Stimulated activated CD4-positive, alpha-beta T cell treated with anti-CD3 and anti-CD28 coated beads, TNF-alpha, amount 100 ng/mL, for 4 hours (primary cell): ENCODE measurements at regions not wholly inside any gene's neighbourhood (a gene's known extent, or its start where the extent isn't known, plus 50 kb on each side); places are given as distances from the start of the nearest gene placed in this dataset.

ENCODE experiments used
- DNase-seq, 3 experiments: peaks; one replicate each; pipeline ENCODE4 v3.0.0-alpha.2; 2020; ENCODE audit warnings: low read depth in 3 of 3

GRCh38 chr7:440059-440749 lies 79.4 kb downstream of the PDGFA start:
- no peak for DNase-seq

DNA sequence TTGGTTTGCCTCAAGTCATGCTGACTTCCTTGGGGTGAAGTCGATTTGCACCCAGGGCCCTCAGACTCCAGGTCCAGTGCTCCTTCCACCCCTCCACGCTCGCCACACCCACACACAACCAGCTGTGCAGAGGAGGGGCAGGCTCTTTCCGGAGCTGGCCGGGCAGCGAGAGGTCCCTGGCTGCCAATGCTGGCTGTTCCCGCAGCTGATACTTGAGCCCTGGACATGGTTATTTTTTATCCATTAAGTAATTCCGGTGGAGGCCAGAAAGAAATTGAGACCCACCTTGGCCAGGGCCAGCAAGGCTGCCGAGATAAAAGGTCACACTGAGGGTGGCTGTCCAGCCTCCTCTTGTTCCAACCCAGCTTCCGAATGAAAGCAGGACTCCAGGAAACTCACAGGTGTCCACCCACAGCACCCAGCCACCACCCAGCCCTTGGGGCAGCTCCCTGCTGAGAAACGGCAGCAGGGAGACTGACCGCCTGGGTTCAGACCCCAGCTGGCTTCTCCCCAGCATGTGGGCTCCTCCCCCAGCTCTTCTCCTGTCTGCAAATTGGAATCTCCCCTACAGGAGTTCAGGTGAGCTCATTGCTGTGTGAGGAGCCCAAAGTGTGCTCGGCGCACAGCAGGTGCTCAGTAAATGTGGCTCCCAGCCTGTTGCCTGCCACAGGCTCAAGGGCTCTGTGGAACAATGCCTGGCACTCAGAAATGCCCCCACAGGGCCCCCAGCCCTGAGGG lies 77.8 kb downstream of the PDGFA start:
- no peak for DNase-seq

- DNase-seq: no peak
Observed at GRCh38 chr7:442457-442856, 77.2 kb downstream of the PDGFA start.

DNA sequence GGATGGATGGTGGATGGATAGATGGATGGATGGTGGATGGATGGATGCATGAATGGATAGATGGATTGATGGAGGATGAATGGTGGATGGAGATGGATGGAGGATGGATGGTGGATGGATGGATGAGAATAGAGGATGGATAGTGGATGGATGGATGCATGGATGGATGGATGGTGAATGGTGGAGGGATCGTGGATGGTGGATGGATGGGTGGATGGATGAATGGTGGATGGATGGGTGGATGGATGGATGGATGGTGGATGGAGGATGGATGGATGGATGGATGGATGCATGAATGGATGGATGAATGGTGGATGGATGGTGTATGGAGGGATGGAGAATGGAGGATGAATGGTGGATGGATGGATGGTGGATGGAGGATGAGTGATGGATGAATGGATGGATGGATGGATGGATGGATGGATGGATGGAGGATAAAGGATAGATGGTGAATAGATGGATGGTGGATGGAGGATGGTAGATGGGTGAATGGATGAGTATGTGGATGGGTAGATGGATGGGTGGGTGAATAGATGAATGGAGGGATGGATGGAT lies 76.3 kb downstream of the PDGFA start:
- no peak for DNase-seq

- DNase-seq: no peak
Observed at GRCh38 chr7:444606-445005, 75.0 kb downstream of the PDGFA start.

DNA sequence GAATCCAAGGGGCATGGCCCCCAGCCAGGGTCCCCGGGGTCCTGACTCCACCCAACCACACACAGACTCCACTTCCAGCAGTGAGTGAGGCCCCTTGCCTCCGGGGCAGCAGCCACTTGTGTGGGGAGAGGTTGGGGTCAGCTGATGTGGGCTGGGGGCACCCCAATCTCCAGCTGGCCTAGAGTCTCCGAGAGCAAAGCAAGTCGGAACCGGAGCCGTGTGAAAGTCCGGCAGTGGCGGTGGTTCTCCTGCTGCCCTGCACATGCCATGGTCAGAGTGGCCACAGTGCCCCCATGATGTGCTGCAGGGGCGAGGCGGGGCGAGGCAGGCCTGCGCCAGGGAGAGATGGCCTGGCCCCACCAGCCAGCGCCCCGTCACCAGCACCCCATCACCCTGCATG lies 74.6 kb downstream of the PDGFA start:
- DNase-seq: no peak

DNA sequence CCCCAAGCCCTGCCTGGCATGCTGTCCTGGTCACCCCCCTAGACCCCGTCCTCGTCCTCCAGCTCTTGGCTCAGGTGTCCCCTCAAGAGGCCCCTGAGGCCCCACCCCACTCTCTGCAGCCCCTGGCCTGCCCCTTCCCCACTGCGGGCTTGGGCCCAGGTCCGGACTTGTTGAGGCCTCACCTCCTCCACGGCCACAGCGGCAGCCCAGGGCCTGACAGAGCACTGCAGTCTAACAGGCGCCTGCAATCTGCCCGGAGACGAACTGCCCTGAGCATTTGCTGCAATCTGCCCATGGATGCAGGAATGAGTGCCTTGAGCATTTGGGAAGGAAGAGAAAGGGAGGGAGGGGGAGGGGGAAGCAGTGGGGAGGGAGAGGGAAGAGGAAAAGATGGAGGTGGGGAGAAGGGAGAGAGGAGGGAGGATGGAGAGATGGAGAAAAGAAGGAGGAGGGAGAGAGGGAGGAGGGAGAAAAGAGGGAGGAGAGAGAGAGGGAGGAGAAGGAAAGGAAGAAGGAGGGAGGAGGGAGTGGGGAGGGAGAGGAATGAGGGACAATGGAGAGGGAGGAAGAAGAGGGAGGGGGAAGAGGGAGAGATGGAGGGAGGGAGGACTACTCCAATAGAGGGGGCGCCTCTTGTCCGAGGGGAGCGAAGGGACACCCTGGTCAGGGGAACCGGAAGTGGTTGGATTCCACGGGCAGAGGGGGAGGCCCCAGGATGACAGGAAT lies 73.9 kb downstream of the PDGFA start:
- no peak for DNase-seq

GRCh38 chr7:446289-446935 lies 73.2 kb downstream of the PDGFA start:
- DNase-seq: no peak
